T-helper 1 cell (primary cell): ENCODE measurements at regions not wholly inside any gene's neighbourhood (a gene's known extent, or its start where the extent isn't known, plus 50 kb on each side); places are given as distances from the start of the nearest gene placed in this dataset.

Experiments
- DNase-seq, 5 donors: peaks; one replicate each; pipeline ENCODE4 v3.0.0-alpha.2; 2012 to 2020

- DNase-seq = peak in 1 of 5 donors; percentile 17
Observed at GRCh38 chr7:93015779-93016481, 101.8 kb downstream of the SAMD9 start.

- no peak for DNase-seq
Observed at GRCh38 chr7:93015101-93015778, 102.5 kb downstream of the SAMD9 start.

- DNase-seq = no peak
Observed at GRCh38 chr7:93014410-93014809, 103.4 kb downstream of the SAMD9 start.

DNA sequence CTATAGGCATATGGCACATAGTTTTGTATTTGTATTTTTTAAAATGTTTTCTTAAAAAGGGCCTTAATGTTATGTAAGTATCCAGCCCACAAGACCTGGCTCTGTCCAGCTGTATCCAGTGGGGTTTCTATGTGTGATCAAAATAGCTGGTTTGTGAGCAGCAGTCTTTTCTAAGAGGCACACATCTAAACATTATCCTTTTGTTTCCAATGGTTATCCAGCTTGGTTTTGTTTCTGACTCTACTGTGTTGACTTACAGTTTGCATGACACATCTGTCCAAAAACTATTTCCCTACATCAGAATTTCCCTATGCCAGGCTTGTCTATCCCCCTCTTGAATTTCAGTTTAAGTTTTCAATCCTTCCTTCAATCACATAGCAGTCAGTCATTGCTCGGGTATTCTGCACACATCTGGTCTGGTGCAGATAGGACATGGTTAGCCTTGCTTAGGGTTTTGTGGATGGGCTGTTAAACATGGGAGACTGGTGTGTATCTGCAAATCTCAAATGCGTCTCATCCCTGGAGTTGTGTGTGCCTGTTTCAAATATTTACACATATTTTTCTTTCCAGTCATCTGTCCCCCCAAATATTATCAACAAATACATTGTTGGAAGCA is 104.2 kb downstream of the SAMD9 start:
- DNase-seq = no peak

DNA sequence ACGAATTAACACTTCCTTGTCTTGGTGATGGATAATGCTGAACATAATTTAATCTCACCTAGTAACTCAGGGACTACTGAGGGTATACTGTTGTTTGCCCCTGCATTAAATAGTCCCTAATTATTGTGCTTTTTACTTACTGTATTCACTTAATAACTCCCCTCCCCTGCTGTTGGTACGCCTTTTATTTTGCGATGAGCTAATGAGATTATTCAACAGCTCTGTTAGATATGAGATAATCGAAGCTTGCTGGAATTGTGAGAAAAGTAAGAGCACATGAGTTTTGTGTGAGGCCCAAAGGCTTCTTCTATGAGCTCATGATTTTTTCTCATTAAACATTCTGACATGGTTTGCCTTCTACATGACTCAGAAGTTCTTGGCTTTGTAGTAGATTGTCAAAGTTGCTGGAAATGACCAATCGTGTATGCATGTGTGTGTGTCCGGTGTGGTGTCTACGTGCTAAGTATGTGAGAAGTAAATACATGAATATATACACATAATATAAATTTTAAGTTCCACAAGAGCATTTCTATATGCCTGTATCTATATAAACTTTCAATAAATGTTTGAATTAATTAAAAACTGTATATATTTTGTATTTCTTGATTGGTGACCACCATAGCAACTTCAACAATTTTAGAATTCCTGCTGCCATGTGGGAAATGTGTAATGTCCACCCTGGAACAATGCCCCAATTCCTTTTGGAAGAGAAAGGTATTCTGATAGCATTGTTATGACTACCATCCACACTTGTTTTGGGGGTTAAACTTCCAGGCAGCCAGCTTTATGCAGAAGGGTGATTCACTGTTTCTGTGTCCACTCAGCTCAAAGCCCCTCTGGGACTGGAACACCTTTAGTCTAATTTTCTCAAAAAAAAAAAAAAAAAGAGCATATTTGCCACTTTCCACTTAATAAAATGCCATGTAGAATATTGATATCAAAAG is 106.2 kb downstream of the SAMD9 start:
- DNase-seq = no peak

- no peak for DNase-seq
Observed at GRCh38 chr7:93008833-93009232, 108.9 kb downstream of the SAMD9 start.

DNA sequence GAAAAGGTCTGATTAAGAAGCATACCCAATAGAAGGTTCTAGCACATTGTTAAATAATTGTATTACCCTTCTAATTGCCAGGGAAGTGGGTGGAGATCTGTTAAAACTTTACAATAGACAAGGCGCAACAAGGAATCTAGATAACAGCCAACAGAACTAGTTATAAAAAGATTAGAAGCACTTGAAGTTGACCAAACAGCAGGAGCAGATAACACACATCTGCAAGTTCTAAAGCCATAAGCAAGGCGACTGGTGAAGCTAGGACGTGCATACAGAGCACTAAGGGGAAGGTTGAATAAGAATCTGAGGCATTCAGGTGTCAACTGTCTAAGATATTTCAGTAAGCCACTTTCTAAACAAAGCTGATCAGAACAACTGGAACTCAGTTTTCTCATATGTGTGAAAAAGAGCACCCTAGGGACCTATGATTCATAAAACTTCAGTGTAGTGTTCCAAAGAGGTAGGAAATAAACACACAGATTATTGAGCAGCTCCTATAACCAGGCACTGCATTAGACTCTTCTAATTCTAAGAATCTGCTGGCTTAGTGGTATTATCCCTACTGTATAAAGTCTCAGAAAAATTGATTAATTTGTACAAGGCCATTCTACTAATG is 111.2 kb downstream of the SAMD9 start:
- DNase-seq = no peak

GRCh38 chr7:93004906-93005305 is 112.9 kb downstream of the SAMD9 start:
- no peak for DNase-seq

- DNase-seq = no peak
Observed at GRCh38 chr7:92997719-92998118, 120.1 kb downstream of the SAMD9 start.

GRCh38 chr7:92997152-92997551 is 120.6 kb downstream of the SAMD9 start:
- no peak for DNase-seq

GRCh38 chr7:92994901-92995300 is 122.9 kb downstream of the SAMD9 start:
- no peak for DNase-seq

- no peak for DNase-seq
Observed at GRCh38 chr7:92992932-92993331, 124.8 kb downstream of the SAMD9 start.

DNA sequence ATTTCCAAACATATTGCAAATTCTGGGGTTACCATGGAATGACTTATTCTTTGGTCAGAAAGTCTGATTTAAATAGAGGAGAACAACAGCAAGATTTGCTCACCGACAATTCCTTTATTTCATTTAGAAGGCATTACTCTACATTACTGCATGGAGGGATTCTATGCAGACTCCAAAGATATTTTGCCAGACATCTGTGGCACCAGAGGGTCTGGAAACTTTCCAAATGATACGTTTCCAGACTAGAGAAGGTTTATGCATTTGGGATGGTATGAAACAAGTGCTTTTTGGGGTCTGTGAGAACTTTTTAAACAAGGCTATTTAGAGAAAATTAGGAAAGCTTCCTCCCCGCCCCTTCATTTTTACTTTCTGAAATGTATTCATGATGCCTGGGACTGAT is 125.3 kb downstream of the SAMD9 start:
- no peak for DNase-seq

- no peak for DNase-seq
Observed at GRCh38 chr7:92991190-92991589, 126.6 kb downstream of the SAMD9 start.

GRCh38 chr7:92988941-92989545 is 128.7 kb downstream of the SAMD9 start:
- DNase-seq = no peak

- no peak for DNase-seq
Observed at GRCh38 chr7:92988051-92988450, 129.7 kb downstream of the SAMD9 start.

DNA sequence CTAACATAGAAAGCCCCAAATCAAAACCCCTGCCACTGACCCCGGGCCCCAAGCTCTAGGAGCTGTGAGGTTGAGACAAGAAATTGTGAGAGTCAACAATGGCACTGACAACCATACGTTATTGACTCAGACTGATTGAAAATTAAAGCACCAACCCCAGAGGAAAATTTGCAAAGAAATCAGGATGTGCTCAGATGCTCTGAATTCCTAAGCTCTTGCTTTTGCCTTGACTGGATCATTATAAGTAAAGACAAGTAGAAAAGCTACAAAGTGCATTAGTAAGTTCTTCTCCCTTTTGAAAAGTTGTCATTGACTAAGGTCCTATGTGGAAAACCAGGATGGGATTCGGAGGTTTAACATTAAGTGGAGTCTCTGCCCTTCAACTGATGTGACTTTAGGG is 130.2 kb downstream of the SAMD9 start:
- no peak for DNase-seq

DNA sequence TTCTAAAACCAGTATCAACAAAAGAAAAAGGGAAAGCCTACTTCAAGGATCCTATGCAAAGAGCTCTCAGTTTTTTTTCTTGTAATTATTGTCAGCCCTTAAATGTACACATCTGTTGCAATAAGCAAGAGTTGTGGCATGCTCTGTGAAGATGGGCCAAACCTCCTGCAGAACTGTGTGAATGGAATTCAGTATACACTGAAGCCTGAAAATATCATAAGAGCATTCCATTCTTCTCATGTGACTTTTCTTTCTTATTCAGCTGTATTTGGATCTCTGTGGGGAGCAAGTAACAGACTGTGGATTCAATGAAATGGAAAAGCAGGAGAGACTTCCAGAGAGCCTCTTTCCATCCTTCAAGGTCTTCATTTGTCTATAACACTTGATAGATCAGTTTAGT is 130.7 kb downstream of the SAMD9 start:
- no peak for DNase-seq

DNA sequence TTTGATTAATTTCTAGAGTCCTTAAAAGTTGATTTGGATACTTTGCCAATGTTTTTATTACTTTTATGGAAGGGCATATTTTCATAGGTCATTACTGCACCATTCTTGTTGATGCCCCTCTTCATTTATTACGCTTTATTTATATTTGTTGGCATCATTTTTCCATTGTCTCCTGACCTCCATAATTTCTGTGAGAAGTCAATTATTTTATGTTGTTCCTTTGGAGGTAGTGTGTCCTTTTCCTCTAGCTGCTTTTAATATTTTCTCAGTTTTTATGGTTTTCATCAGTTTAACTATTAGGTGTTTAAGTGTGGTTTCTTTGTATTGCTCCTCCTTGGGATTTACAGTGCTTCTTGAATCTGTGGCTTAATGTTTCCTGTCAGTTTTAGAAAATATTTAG is 134.9 kb downstream of the SAMD9 start:
- no peak for DNase-seq

GRCh38 chr7:92976931-92977330 is 140.6 kb upstream of the CDK6 start:
- DNase-seq = no peak

- DNase-seq = no peak
Observed at GRCh38 chr7:92973974-92974373, 137.6 kb upstream of the CDK6 start.

DNA sequence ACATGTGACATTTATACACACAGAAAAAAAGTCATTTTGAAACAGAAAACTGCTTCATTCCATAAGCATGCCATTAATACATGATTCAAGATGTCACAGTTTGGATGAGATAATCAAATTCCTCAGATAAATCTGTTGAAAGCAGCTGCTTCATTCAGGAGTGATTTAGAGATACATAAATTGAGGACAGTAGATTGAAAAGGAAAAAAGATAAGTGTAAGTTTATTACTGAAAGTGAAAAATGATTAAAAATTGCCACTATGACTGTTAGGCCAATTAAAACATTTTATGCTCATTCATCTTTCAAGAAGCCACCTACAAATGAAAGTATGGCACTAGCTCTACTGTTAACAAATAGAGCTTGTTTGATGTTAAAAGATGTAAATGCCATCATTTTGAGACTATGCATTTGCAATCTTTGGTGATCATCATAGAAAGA is 136.9 kb upstream of the CDK6 start:
- no peak for DNase-seq
